ENCODE measurements at regions not wholly inside any gene's neighbourhood (a gene's known extent, or its start where the extent isn't known, plus 50 kb on each side); places are given as distances from the start of the nearest gene placed in this dataset.

DNA sequence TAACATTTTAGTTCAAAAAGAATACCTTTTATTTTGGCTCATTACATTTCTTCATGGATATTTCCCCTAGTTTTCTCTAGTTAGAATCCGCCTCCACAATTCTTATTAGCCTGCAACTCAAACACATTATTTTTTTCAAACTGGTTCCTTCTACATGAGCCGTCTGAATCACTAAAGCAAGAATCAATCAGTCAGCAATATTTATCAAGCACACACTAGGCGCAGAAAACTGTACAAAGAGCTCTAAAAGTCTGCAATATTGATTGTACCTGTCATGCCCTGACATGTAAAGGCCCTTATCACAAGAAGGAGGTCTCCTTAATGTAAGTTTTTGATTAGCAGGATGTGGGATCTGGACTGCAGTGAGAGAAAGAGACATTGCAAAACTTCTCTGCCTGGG is 94.8 kb upstream of the CENPE start:
- TF ChIP-seq EP300 (IDR thresholded peaks at IDR 0.05; ENCODE audit: borderline replicate concordance in 1 of 2, control insufficient read depth in 1 of 2, low read depth in 2 of 2, low read length in 2 of 2) (no peak), HDAC2 (IDR thresholded peaks at IDR 0.05) (no peak), NBN (IDR thresholded peaks at IDR 0.05) (no peak), CBFB (IDR thresholded peaks at IDR 0.05; ENCODE audit: low read depth) (no peak), EGR1 (IDR thresholded peaks at IDR 0.05; ENCODE audit: borderline replicate concordance in 1 of 2, low read depth in 2 of 2, low read length in 2 of 2) (no peak)

Measured in GM12878 (cell line).